Activated CD8-positive, alpha-beta T cell treated with anti-CD3 and anti-CD28 coated beads, Interleukin-2, amount 10 ng/mL, durations not matched to agents 7 days and 5 days (primary cell): ENCODE measurements at regions not wholly inside any gene's neighbourhood (a gene's known extent, or its start where the extent isn't known, plus 50 kb on each side); places are given as distances from the start of the nearest gene placed in this dataset.

ENCODE experiments used
- ATAC-seq: fragments of 150-1000 bp; cut with Tn5 transposase; one replicate; pipeline ENCODE4 v1.10.0; 2021; ENCODE audit warnings: moderate library complexity
- CTCF ChIA-PET: fragments of 350-600 bp; sonication (Branson Sonifier 250); formaldehyde crosslinking; loops from one replicate; lab custom pipeline; 2021; ENCODE audit warnings: antibody characterized with exemption; lab: Charles Lee
- POLR2A ChIA-PET: fragments of 350-600 bp; sonication (Branson Sonifier 250); formaldehyde crosslinking; loops from one replicate; lab custom pipeline; 2021; ENCODE audit warnings: antibody characterized with exemption; lab: Charles Lee
- DNase-seq: peaks from one replicate; pipeline ENCODE4 v3.0.0-alpha.2; 2020
- H3K27ac Mint-ChIP-seq: one replicate; pipeline ENCODE4 v1.8.0; 2021; ENCODE audit warnings: mild to moderate bottlenecking, mixed read lengths
- H3K27me3 Mint-ChIP-seq: one replicate; pipeline ENCODE4 v1.8.0; 2021; ENCODE audit warnings: low read depth, mixed read lengths
- H3K36me3 Mint-ChIP-seq: one replicate; pipeline ENCODE4 v1.8.0; 2021; ENCODE audit warnings: low read depth, mixed read lengths
- H3K4me1 Mint-ChIP-seq: one replicate; pipeline ENCODE4 v1.8.0; 2021; ENCODE audit warnings: low read depth, mixed read lengths
- H3K4me3 Mint-ChIP-seq: one replicate; pipeline ENCODE4 v1.8.0; 2021; ENCODE audit warnings: mild to moderate bottlenecking, mixed read lengths
- H3K9me3 Mint-ChIP-seq: one replicate; pipeline ENCODE4 v1.8.0; 2022; ENCODE audit warnings: mixed read lengths; ENCODE audit not compliant: insufficient read depth

DNA sequence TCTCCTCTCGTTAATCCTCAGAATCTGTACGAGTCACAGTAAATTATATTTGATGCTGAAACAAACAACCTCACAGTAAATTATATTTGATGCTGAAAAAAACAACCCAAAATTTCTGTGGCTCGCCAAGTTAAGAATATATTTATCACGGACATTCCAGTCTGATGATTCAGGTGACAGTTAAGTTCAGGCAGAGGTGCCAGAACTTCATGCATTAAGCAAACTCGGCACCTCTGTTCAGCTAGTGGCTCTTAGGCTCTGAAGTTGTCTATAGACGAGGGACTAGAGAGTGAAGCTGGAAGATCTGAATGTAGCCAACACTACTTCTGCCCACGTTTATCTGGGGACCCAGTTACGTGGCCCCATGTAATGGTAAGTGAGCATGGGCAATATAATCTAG is 132.2 kb upstream of the AGA start:
- ChIA-PET POLR2A (no interaction called here), CTCF (no interaction called here)
- no peak overlapping the region for H3K4me3 Mint-ChIP-seq
- no peaks in the 10 kb centered on the region for H3K27me3 Mint-ChIP-seq
- H3K36me3 Mint-ChIP-seq = no peaks in the 10 kb centered on the region
- no peaks in the 10 kb centered on the region for H3K9me3 Mint-ChIP-seq
- H3K27ac Mint-ChIP-seq = no peak overlapping the region
- no peaks in the 10 kb centered on the region for H3K4me1 Mint-ChIP-seq
- ATAC-seq (no peak), DNase-seq (no peak)

DNA sequence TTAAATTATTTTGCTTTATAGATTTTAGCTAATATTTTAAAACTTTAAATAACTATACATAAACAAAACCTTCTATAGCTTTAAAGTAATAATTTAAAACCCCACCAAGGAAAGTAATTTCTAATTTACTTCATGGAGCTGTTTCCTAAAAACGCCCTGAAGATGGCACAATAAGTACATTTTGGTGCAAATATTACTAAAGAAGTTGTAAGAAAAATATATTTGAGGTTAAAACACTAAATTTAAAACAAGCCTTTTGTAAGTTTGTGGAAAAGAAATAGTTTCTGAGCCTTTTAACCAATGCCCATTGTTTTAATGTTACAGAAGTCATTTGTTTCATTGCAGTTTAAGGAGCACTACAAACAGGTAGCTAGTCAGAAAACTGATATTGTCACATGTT is 137.4 kb upstream of the AGA start:
- ATAC-seq (no peak), DNase-seq (no peak)
- Mint-ChIP-seq H3K4me3 (no peak overlapping the region), H3K27ac (no peak overlapping the region), H3K4me1 (no peaks in the 10 kb centered on the region), H3K27me3 (no peaks in the 10 kb centered on the region), H3K36me3 (no peaks in the 10 kb centered on the region), H3K9me3 (no peaks in the 10 kb centered on the region)
- ChIA-PET CTCF (interaction anchor here (1.2 kb wide), 1 partner anchor 25 kb away, joined by 3 read pairs; no protein-coding TSS in a partner anchor), POLR2A (no interaction called here)

- Mint-ChIP-seq H3K4me1 (no peaks in the 10 kb centered on the region), H3K27ac (no peak overlapping the region), H3K4me3 (no peak overlapping the region), H3K36me3 (no peaks in the 10 kb centered on the region), H3K27me3 (no peaks in the 10 kb centered on the region), H3K9me3 (no peaks in the 10 kb centered on the region)
- CTCF ChIA-PET = no interaction called here
- DNase-seq = no peak
- no peak for ATAC-seq
- POLR2A ChIA-PET = no interaction called here
Measured at GRCh38 chr4:177582992-177583391, 140.8 kb upstream of the AGA start.

- no peak overlapping the region for H3K4me3 Mint-ChIP-seq
- CTCF ChIA-PET = no interaction called here
- POLR2A ChIA-PET = no interaction called here
- no peaks in the 10 kb centered on the region for H3K9me3 Mint-ChIP-seq
- ATAC-seq = no peak
- no peaks in the 10 kb centered on the region for H3K27me3 Mint-ChIP-seq
- no peaks in the 10 kb centered on the region for H3K4me1 Mint-ChIP-seq
- H3K36me3 Mint-ChIP-seq = no peaks in the 10 kb centered on the region
- DNase-seq = no peak
- no peak overlapping the region for H3K27ac Mint-ChIP-seq
Measured at GRCh38 chr4:177587989-177588388, 145.8 kb upstream of the AGA start.

GRCh38 chr4:177595386-177595785 is 153.1 kb upstream of the AGA start:
- no peaks in the 10 kb centered on the region for H3K36me3 Mint-ChIP-seq
- peaks cover 7% of the 10 kb centered on the region for H3K4me1 Mint-ChIP-seq
- no peak overlapping the region for H3K27ac Mint-ChIP-seq
- CTCF ChIA-PET = no interaction called here
- H3K27me3 Mint-ChIP-seq = no peaks in the 10 kb centered on the region
- H3K9me3 Mint-ChIP-seq = no peaks in the 10 kb centered on the region
- ATAC-seq (no peak), DNase-seq (no peak)
- no peak overlapping the region for H3K4me3 Mint-ChIP-seq
- POLR2A ChIA-PET = no interaction called here

DNA sequence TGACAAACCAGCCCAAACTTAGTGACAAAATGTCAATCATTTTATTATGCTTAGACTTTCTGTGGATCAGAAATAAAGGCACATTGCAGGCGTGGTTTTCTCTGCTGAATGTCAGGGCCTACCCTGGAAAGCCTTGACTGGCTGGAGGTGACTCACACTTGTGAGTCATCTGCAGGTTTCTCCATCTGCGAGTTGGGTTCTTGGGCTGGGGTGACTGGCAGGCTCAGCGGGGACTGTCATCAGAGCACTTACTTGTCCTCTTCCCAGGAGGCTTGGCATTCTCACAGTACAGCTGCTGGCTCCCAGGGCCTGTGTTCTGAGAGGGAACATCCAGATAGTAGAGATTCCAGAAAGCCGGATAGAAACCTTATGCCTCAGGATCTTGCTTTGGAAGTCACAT is 153.8 kb upstream of the AGA start:
- DNase-seq (peak; percentile 46), ATAC-seq (peak; percentile 76)
- H3K4me1 Mint-ChIP-seq = peaks cover 7% of the 10 kb centered on the region
- no peaks in the 10 kb centered on the region for H3K36me3 Mint-ChIP-seq
- ChIA-PET POLR2A (interaction anchor here (0.6 kb wide), 1 partner anchor 35 kb away, joined by 4 read pairs; no protein-coding TSS in a partner anchor), CTCF (no interaction called here)
- H3K9me3 Mint-ChIP-seq = no peaks in the 10 kb centered on the region
- H3K27me3 Mint-ChIP-seq = no peaks in the 10 kb centered on the region
- no peak overlapping the region for H3K27ac Mint-ChIP-seq
- H3K4me3 Mint-ChIP-seq = no peak overlapping the region

GRCh38 chr4:177596991-177597390 is 154.8 kb upstream of the AGA start:
- no peaks in the 10 kb centered on the region for H3K9me3 Mint-ChIP-seq
- ChIA-PET CTCF (no interaction called here), POLR2A (no interaction called here)
- no peak for ATAC-seq
- DNase-seq = no peak
- H3K4me1 Mint-ChIP-seq = peaks cover 7% of the 10 kb centered on the region
- H3K27me3 Mint-ChIP-seq = no peaks in the 10 kb centered on the region
- H3K27ac Mint-ChIP-seq = no peak overlapping the region
- no peak overlapping the region for H3K4me3 Mint-ChIP-seq
- H3K36me3 Mint-ChIP-seq = no peaks in the 10 kb centered on the region

GRCh38 chr4:177605252-177605651 is 163.0 kb upstream of the AGA start:
- no peaks in the 10 kb centered on the region for H3K4me1 Mint-ChIP-seq
- no peaks in the 10 kb centered on the region for H3K9me3 Mint-ChIP-seq

DNA sequence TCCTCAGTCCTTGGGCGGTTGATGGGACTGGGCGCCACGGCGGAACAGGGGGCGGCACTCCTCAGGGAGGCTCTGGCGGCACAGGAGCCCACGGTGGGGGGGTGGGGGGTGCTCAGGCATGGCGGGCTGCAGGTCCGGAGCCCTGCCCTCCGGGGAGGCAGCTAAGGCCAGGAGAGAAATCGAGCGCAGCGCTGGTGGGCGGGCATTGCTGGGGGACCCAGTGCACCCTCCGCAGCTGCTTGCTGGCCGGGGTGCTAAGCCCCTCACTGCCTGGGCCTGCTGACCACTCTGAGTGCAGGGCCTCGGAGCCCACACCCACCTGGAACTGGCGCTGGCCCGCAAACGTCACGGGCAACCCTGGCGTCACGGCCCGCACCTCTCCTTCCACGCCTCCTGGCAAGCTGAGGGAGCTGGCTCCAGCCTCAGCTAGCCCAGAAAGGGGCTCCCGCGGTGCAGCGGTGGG is 164.9 kb upstream of the AGA start:
- Mint-ChIP-seq H3K4me3 (no peak overlapping the region), H3K27me3 (no peaks in the 10 kb centered on the region), H3K9me3 (no peaks in the 10 kb centered on the region), H3K4me1 (no peaks in the 10 kb centered on the region), H3K27ac (no peak overlapping the region), H3K36me3 (no peaks in the 10 kb centered on the region)
- ATAC-seq (no peak), DNase-seq (no peak)
- CTCF ChIA-PET = no interaction called here
- POLR2A ChIA-PET = no interaction called here

More at GRCh38 chr4:177605252-177605651, 163.0 kb upstream of the AGA start:
- Mint-ChIP-seq H3K27me3 (no peaks in the 10 kb centered on the region), H3K4me3 (no peak overlapping the region), H3K27ac (no peak overlapping the region), H3K36me3 (no peaks in the 10 kb centered on the region)
- ChIA-PET POLR2A (no interaction called here), CTCF (no interaction called here)
- ATAC-seq = no peak
- no peak for DNase-seq

GRCh38 chr4:177611974-177612664 is 169.9 kb upstream of the AGA start:
- ATAC-seq = no peak
- CTCF ChIA-PET = no interaction called here
- no peak overlapping the region for H3K4me3 Mint-ChIP-seq

DNA sequence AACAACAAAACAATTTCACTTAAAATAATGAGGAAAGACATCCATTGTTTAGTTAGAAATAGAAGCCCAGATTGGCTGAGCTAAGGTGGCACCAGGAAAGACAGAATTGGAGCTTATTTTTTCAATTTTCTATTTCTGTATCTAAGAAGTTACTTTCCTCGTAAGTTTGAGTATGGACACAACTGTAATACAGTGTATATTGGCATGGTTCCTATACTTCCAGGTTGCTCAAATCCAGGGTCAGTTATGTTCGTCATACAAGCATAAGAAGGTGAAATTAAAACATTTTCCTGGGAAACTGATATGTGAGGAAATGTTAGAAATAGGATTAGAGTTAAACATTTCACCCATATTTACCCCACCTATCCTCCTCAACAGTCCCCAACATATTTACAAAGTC is 170.4 kb upstream of the AGA start:
- no peaks in the 10 kb centered on the region for H3K9me3 Mint-ChIP-seq
- ATAC-seq = no peak
- no peaks in the 10 kb centered on the region for H3K27me3 Mint-ChIP-seq
- POLR2A ChIA-PET = no interaction called here
- CTCF ChIA-PET = no interaction called here
- no peaks in the 10 kb centered on the region for H3K36me3 Mint-ChIP-seq
- H3K27ac Mint-ChIP-seq = no peak overlapping the region
- no peaks in the 10 kb centered on the region for H3K4me1 Mint-ChIP-seq
- H3K4me3 Mint-ChIP-seq = no peak overlapping the region
- no peak for DNase-seq

More at GRCh38 chr4:177611974-177612664, 169.9 kb upstream of the AGA start:
- POLR2A ChIA-PET = no interaction called here
- DNase-seq = no peak
- H3K36me3 Mint-ChIP-seq = no peaks in the 10 kb centered on the region
- no peaks in the 10 kb centered on the region for H3K9me3 Mint-ChIP-seq
- H3K27ac Mint-ChIP-seq = no peak overlapping the region
- H3K27me3 Mint-ChIP-seq = no peaks in the 10 kb centered on the region
- no peaks in the 10 kb centered on the region for H3K4me1 Mint-ChIP-seq

- POLR2A ChIA-PET = no interaction called here
- Mint-ChIP-seq H3K4me1 (no peaks in the 10 kb centered on the region), H3K9me3 (peaks cover 2% of the 10 kb centered on the region), H3K36me3 (no peaks in the 10 kb centered on the region), H3K4me3 (no peak overlapping the region), H3K27me3 (no peaks in the 10 kb centered on the region), H3K27ac (no peak overlapping the region)
- CTCF ChIA-PET = no interaction called here
- ATAC-seq (no peak), DNase-seq (no peak)
Measured at GRCh38 chr4:177632481-177632880, 190.2 kb upstream of the AGA start.

- no peak for DNase-seq
- no peak overlapping the region for H3K27ac Mint-ChIP-seq
- CTCF ChIA-PET = no interaction called here
Measured at GRCh38 chr4:177638871-177639270, 196.6 kb upstream of the AGA start.

More at GRCh38 chr4:177638871-177639270, 196.6 kb upstream of the AGA start:
- H3K27me3 Mint-ChIP-seq = no peaks in the 10 kb centered on the region
- POLR2A ChIA-PET = no interaction called here
- no peak for ATAC-seq
- peaks cover 4% of the 10 kb centered on the region for H3K4me1 Mint-ChIP-seq
- H3K9me3 Mint-ChIP-seq = peaks cover 4% of the 10 kb centered on the region
- H3K36me3 Mint-ChIP-seq = no peaks in the 10 kb centered on the region
- H3K4me3 Mint-ChIP-seq = no peak overlapping the region
